Muscle layer of duodenum (tissue), 2 donors: ENCODE measurements at regions not wholly inside any gene's neighbourhood (a gene's known extent, or its start where the extent isn't known, plus 50 kb on each side); places are given as distances from the start of the nearest gene placed in this dataset.

Experiments used
- H3K27ac ChIP-seq: one replicate; pipeline ENCODE4 v1.7.0; 2013; ENCODE audit warnings: mild to moderate bottlenecking, low read length
- H3K27me3 ChIP-seq: one replicate; pipeline ENCODE4 v1.7.0; 2013; ENCODE audit warnings: low read depth, mild to moderate bottlenecking, control low read depth, low read length
- H3K36me3 ChIP-seq, 2 donors: one replicate each; pipeline ENCODE4 v1.7.0; 2013; ENCODE audit warnings: low read length in 2 of 2, control low read depth in 1 of 2, mild to moderate bottlenecking in 1 of 2; ENCODE audit not compliant: insufficient read depth in 2 of 2, control insufficient read depth in 1 of 2
- H3K4me1 ChIP-seq, 2 donors: one replicate each; pipeline ENCODE4 v1.7.0; 2013; ENCODE audit warnings: low read length in 2 of 2, mild to moderate bottlenecking in 2 of 2, control low read depth in 1 of 2, moderate library complexity in 1 of 2; ENCODE audit not compliant: insufficient read depth in 2 of 2, control insufficient read depth in 1 of 2
- H3K4me3 ChIP-seq, 2 donors: one replicate each; pipeline ENCODE4 v1.7.0; 2013; ENCODE audit warnings: low read length in 2 of 2, low read depth in 1 of 2, mild to moderate bottlenecking in 1 of 2
- H3K9me3 ChIP-seq, 2 donors: one replicate each; pipeline ENCODE4 v1.7.0; 2013; ENCODE audit warnings: low read length in 2 of 2, control low read depth in 1 of 2, mild to moderate bottlenecking in 1 of 2; ENCODE audit not compliant: control insufficient read depth in 1 of 2
- donor health status: healthy.

DNA sequence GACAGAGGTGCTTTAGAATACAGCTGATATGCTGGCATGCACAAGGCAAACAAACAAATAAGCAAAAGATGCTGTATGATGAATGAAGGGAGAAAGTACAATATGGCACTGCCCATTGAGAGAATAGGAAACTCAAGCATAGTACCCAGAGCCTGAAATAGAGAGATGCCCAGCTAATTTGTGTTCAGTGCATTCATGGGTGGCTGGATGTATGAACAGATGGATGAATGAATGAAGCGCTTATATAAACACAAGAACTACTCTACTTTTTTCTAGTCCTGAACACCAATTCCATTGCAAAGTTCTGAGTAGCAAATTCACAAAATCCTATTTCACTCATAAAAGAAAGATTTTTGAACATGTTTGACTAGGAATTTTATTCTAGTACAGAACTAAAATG is 756.3 kb downstream of the SATB2 start:
- Histone ChIP-seq H3K4me1 (no peaks in the 10 kb centered on the region), H3K9me3 (no peaks in the 10 kb centered on the region), H3K27ac (no peak overlapping the region), H3K4me3 (no peak overlapping the region), H3K27me3 (no peaks in the 10 kb centered on the region), H3K36me3 (no peaks in the 10 kb centered on the region)

DNA sequence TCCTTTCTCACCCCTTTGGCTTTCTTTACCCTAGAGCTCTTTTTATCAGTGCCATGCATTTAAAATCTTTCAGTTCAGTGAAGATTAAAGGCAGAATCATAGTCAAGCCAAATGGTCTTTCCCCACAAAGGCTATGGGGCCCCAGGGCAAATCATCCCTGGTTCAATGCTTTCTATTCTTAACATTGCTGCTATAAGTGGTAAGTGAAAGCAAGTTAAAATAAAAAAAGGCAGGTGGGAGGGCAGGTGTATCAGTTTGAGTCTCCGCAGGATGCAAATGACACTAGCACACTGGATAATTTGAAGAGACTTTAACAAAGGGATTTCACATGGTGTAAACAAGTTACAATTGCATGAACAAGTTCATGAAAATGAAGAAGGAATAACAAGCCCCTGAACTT is 757.4 kb downstream of the SATB2 start:
- Histone ChIP-seq H3K9me3 (no peaks in the 10 kb centered on the region), H3K4me3 (no peak overlapping the region), H3K27ac (no peak overlapping the region), H3K36me3 (no peaks in the 10 kb centered on the region), H3K4me1 (no peaks in the 10 kb centered on the region), H3K27me3 (no peaks in the 10 kb centered on the region)

DNA sequence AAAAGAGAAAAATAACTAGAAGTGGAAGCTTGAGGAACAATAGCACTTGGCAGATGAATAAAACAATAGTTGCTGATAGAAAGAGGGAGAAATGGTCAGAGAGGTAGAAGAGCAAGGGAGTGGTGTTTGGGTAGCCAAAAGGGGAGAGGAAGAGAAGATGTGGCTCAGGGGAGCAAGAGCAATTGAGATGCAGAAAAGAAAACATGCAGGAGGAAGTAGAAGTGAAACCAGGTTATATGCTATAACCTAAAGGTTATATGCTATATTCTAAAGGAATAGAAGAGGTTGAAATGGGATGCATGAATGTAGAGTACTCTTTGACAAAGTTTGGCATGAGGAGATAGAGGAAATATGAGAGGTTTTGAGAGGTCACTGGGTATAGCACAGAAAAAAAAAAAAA is 759.5 kb downstream of the SATB2 start:
- Histone ChIP-seq H3K4me1 (no peaks in the 10 kb centered on the region), H3K27me3 (no peaks in the 10 kb centered on the region), H3K4me3 (no peak overlapping the region), H3K9me3 (no peaks in the 10 kb centered on the region), H3K27ac (no peak overlapping the region), H3K36me3 (no peaks in the 10 kb centered on the region)

DNA sequence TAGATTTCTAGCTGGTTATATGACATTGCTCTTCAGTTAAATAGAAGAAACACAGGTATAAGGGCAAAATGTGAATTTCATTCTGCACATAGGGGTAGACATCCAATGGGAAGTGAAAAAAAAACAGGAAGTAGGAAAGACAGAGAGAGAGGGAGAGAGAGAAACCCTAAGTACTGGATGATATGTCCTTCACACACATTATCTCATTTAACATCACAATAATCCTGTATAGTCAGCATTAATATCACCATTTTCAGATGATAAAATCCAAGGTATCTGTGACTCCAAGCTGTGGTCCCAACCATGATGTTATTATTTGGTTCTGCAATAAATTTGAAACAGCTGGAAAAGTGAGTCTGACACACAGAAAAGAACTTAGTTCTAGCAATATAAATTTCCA is 759.9 kb downstream of the SATB2 start:
- Histone ChIP-seq H3K27ac (no peak overlapping the region), H3K27me3 (no peaks in the 10 kb centered on the region), H3K9me3 (no peaks in the 10 kb centered on the region), H3K36me3 (no peaks in the 10 kb centered on the region), H3K4me3 (no peak overlapping the region), H3K4me1 (no peaks in the 10 kb centered on the region)

DNA sequence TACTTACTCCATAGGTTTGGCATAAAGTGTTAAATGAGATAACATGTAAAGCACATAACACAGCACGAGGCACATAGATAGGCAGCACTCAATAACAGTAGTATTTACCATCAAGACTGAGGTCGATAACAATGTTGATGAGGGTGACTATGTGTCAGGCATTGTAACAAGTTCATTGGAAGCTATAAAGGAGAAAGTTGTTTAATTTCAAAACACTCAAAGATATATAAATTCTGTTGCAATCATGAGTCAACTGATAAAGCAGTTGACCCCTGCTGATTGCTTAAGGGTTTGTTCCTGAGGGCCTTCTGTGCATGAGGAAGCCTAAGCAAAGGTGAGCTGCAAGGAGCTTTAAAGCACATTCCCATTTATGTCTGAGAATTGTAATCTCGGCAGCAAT is 760.5 kb downstream of the SATB2 start:
- Histone ChIP-seq H3K4me1 (no peaks in the 10 kb centered on the region), H3K4me3 (no peak overlapping the region), H3K9me3 (no peaks in the 10 kb centered on the region), H3K36me3 (no peaks in the 10 kb centered on the region), H3K27ac (no peak overlapping the region), H3K27me3 (no peaks in the 10 kb centered on the region)

DNA sequence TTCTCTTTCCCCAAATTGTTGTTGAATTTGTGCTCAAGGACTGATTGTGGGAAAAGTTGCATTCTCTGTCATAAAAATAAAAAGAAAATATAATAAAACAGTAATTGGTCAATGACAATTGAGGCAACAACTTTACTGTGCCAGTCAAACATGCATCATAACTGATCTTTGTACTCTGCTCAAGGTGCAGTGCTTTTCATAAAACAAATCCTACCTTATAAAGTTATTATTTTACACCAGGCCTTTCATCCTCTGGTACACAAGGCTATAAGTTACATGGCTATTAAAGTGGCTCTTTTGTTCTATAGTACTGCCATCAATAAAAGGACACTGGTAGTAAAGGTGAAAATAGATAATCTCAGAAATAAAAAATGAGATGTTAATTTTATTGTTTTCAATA is 761.9 kb downstream of the SATB2 start:
- H3K27ac ChIP-seq = no peak overlapping the region
- H3K4me1 ChIP-seq = no peaks in the 10 kb centered on the region
- no peaks in the 10 kb centered on the region for H3K9me3 ChIP-seq

DNA sequence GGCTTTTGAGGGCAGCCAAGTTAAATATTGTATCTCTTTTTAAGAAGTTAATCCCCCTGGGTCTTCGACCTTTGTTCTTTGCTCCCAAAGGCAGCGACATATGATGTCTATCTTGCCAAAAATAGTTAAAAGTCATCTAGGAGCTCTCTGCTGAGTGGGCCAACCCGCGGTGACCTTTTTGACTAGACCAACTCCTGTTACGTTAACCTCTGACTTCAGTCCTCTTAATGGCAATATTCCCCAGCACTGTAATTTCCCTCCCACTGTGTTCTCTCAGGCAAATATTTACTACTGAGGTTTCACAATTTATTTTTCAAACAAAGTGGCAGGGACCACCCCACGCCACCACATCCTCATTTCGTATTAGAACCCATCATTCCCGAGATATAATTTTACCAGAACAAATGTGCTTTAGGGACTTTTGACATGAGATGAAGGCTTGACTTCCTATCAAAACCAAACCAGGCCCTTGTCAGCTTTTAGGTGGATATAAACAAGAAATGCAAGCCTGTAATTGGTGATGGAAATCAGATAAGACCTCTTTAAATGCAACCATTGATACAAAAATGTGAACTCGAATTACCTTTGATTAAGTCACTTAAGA is 764.7 kb downstream of the SATB2 start:
- H3K27me3 ChIP-seq = no peaks in the 10 kb centered on the region
- no peak overlapping the region for H3K27ac ChIP-seq
- no peaks in the 10 kb centered on the region for H3K9me3 ChIP-seq
- no peaks in the 10 kb centered on the region for H3K4me1 ChIP-seq
- no peak overlapping the region for H3K4me3 ChIP-seq
- H3K36me3 ChIP-seq = no peaks in the 10 kb centered on the region

More for the DNA sequence above, 761.9 kb downstream of the SATB2 start:
- Histone ChIP-seq H3K36me3 (no peaks in the 10 kb centered on the region), H3K27me3 (no peaks in the 10 kb centered on the region), H3K4me3 (no peak overlapping the region)

DNA sequence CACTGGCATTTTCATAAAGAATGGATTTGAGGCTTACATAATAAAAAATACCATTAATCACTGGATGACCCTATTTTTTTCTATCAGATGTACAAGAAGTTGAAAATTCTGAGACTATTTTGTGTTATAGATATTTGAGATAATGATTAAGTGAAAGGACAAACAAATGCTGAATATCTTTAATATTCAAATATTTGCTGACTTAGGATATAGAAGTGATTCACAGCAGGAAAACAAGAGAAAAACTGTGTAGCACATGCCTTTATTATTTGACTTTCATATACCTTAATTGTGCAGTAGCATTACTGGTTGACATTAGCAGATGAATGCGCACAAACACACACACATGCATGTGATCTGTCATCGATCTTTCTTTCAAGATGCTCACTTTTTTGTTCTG is 766.5 kb downstream of the SATB2 start:
- H3K4me3 ChIP-seq = no peak overlapping the region
- H3K36me3 ChIP-seq = no peaks in the 10 kb centered on the region
- H3K4me1 ChIP-seq = no peaks in the 10 kb centered on the region
- no peaks in the 10 kb centered on the region for H3K9me3 ChIP-seq
- H3K27ac ChIP-seq = no peak overlapping the region
- no peaks in the 10 kb centered on the region for H3K27me3 ChIP-seq

DNA sequence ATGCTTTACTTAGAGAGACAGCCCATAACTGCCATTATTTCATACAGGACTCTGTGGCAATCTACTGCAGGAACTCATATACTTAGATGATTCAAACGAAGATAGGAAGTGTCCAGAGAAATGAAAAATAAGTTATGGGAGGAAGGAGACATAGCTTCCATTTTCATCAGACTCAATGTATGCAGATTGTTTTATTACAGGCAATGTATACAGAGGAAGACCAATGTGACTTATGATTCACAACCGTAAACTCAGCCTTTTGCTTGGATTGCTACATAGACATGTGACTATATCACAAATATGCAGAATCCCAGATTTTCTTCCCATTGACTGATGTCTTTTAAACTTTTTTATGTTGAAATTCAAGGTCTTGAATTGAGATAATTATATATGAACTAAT is 793.4 kb downstream of the SATB2 start:
- Histone ChIP-seq H3K27ac (no peak overlapping the region), H3K4me1 (no peaks in the 10 kb centered on the region), H3K9me3 (no peaks in the 10 kb centered on the region), H3K36me3 (no peaks in the 10 kb centered on the region), H3K27me3 (no peaks in the 10 kb centered on the region), H3K4me3 (no peak overlapping the region)

DNA sequence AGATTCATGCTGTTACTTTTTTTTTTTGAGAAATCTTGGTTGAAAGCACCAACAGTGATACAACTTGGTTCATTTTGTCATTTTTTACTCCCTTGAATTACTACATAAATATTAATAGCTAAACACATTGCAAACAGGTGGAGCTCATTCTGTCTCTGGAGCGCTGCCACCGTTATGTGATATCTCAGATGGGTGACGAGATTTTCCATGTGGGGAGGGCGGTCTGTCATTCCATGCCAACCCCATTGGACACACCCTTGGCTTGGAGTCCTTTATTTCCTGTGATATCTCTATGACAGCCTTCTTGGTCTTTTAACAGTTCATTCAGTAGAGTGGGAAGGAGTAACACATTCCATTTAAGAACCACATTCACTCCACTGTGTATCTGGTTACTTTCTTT is 794.8 kb downstream of the SATB2 start:
- Histone ChIP-seq H3K9me3 (no peaks in the 10 kb centered on the region), H3K36me3 (no peaks in the 10 kb centered on the region), H3K27ac (no peak overlapping the region)

DNA sequence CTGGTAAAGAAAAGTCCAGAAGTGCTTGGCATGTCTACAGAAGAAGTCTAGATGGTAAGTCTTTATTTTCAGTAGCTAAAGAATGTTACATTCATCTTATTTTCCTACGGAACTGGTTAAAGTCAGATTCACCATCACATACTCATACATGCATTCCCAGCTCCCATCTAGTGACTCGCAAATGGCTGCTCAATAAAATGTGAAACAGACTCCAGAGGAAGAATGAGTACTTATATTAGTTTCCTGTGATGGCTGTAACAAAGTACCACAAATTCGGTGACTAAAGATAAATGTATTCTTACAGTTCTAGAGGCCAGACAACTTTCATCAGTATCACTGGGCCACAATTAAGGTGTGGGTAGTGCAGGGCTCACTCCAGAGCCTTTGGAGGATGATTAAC is 797.2 kb downstream of the SATB2 start:
- Histone ChIP-seq H3K9me3 (no peaks in the 10 kb centered on the region), H3K4me3 (no peak overlapping the region), H3K36me3 (no peaks in the 10 kb centered on the region), H3K27ac (no peak overlapping the region), H3K4me1 (no peaks in the 10 kb centered on the region), H3K27me3 (no peaks in the 10 kb centered on the region)

More for the DNA sequence above, 794.8 kb downstream of the SATB2 start:
- Histone ChIP-seq H3K4me3 (no peak overlapping the region), H3K27me3 (no peaks in the 10 kb centered on the region), H3K4me1 (no peaks in the 10 kb centered on the region)

DNA sequence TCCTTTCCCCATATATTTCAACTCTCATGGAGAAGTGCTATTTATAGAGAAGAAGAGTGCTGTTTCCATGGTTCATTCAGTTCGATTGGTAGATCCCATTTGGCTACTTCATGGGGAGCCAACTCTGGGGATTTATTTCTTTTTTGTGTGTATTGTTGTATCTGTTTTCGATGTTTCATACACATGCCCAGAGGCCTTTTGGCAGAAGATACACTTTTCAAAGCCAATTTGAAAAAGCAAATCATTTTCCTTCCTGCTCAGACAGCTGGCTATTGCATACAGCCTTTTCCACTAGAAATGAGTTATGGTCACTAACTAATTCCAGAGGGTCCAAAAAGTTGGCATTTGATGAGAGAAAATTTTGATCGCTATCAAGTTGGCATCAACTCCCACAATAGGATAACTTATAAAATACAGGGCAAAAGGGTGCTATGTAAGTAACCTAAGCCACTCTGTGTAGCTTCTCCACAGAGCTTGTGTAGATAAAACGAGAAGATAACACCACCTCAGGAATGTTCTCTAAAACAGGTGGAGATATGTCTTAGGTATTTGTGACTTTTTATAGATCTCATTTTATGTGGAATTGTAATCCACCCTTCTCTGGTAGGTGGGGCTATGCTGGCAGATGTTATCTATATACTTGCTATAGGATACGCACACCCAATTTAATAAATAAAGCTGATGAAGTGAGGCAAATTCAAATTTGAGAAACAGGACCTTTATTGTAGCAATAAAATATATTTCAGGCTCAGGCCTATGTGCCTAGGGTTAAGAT is 798.5 kb downstream of the SATB2 start:
- no peaks in the 10 kb centered on the region for H3K4me1 ChIP-seq
- no peaks in the 10 kb centered on the region for H3K9me3 ChIP-seq
- H3K27me3 ChIP-seq = no peaks in the 10 kb centered on the region
- H3K27ac ChIP-seq = no peak overlapping the region
- H3K4me3 ChIP-seq = no peak overlapping the region
- H3K36me3 ChIP-seq = no peaks in the 10 kb centered on the region
